Esophagus squamous epithelium (tissue), 4 donors: ENCODE measurements at regions not wholly inside any gene's neighbourhood (a gene's known extent, or its start where the extent isn't known, plus 50 kb on each side); places are given as distances from the start of the nearest gene placed in this dataset.

Source experiments
- POLR2A ChIP-seq, 4 donors: fragments of 450-650 bp; IDR thresholded peaks; one replicate each; pipeline ENCODE4 v1.6.1; 2017; ENCODE audit warnings: antibody characterized with exemption in 4 of 4, mild to moderate bottlenecking in 4 of 4, moderate library complexity in 3 of 4
- TF ChIP-seq, protein P1 (sequence below), 6 experiments: fragments of 450-650 bp in 4 of 6; fragments of 200-600 bp in 2 of 6; sonication (generic) in 2 of 6; IDR thresholded peaks; one replicate each; pipeline ENCODE4 v1.5.1; 2016 to 2019; ENCODE audit warnings: antibody characterized with exemption in 6 of 6, mild to moderate bottlenecking in 4 of 6, moderate library complexity in 4 of 6

DNA sequence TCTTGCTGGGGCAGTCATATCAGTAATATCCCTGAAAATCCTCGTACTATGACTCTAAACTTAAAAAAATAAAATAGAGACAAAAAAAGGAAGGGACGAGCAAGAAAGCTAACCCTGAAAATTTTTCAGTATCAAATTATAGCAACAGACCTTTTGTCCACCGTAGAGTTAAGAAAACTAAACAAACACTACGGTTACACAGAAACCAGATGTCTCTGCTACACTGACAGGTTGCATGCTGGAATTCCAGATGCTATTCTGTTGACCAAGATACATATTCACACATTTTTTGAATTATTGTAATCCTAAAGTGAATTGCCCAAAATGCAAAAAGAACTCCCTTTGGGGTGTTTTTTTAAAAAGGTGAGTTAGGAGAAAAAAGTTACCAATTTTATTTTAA is 66.9 kb upstream of the SELENOP start:
- TF ChIP-seq POLR2A (IDR thresholded peaks at IDR 0.05), result no peak
- TF ChIP-seq, protein P1, sequence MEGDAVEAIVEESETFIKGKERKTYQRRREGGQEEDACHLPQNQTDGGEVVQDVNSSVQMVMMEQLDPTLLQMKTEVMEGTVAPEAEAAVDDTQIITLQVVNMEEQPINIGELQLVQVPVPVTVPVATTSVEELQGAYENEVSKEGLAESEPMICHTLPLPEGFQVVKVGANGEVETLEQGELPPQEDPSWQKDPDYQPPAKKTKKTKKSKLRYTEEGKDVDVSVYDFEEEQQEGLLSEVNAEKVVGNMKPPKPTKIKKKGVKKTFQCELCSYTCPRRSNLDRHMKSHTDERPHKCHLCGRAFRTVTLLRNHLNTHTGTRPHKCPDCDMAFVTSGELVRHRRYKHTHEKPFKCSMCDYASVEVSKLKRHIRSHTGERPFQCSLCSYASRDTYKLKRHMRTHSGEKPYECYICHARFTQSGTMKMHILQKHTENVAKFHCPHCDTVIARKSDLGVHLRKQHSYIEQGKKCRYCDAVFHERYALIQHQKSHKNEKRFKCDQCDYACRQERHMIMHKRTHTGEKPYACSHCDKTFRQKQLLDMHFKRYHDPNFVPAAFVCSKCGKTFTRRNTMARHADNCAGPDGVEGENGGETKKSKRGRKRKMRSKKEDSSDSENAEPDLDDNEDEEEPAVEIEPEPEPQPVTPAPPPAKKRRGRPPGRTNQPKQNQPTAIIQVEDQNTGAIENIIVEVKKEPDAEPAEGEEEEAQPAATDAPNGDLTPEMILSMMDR (IDR thresholded peaks at IDR 0.05), result no peak
